ENCODE measurements at regions not wholly inside any gene's neighbourhood (a gene's known extent, or its start where the extent isn't known, plus 50 kb on each side); places are given as distances from the start of the nearest gene placed in this dataset.

DNA sequence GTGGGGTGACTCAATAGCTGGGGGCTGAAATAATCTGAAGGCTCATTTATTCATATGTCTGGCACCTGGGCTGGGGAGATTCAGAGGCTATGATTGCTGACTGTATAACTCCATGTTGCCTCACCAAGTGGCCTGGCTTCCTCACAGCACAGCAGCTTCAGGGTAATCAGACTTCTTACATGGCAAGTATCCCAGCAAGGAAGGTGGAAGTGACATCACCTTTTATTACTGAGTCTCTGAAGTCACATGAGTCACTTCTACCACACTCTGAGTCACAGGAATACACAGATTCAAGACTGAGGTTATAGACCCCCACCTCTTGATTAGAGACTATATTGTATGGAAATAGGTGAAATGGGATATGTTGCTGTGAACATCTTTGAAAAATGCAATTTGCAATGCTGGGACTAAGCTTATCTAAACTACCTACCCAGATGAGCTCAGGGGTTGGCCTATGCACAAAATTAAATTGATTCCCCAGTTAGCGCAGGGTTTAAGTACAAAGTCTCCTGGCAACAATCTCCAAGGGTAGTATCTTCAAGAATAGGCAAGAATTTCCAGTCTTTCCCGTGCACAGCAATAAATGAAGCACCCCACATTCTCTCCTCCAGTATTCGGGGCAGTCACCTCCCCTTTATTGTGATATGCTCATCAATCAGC lies 553.1 kb downstream of the LRRC70 start:
- Histone ChIP-seq H3K4me3 (no peak overlapping the region), H3K4me1 (no peaks in the 10 kb centered on the region), H3K27ac (no peak overlapping the region), H3F3A (ENCODE audit: low read depth) (no peaks in the 10 kb centered on the region), H3K9ac (no peak overlapping the region), H3K79me2 (ENCODE audit: low read depth) (no peaks in the 10 kb centered on the region), H3K36me3 (no peaks in the 10 kb centered on the region), H3K27me3 (no peaks in the 10 kb centered on the region), H2AFZ (replicated peaks) (no peak overlapping the region), H4K20me1 (ENCODE audit: low read depth) (no peaks in the 10 kb centered on the region), H3K4me2 (no peak overlapping the region), H3K9me3 (ENCODE audit: low read depth) (no peaks in the 10 kb centered on the region)
- Mint-ChIP-seq H3K27ac (no peak overlapping the region), H3K4me1 (peaks cover 4% of the 10 kb centered on the region), H3K9me3 (no peaks in the 10 kb centered on the region), H3K27me3 (ENCODE audit: insufficient read depth, low read depth) (no peaks in the 10 kb centered on the region), H3K4me3 (no peak overlapping the region), H3K36me3 (no peaks in the 10 kb centered on the region)
- DNase-seq (ENCODE audit: low spot score): no peak
- TF ChIP-seq EZH2 (IDR thresholded peaks at IDR 0.05) (no peak), EZH2phosphoT487 (IDR thresholded peaks at IDR 0.05) (no peak)
- TF ChIP-seq, protein P1, sequence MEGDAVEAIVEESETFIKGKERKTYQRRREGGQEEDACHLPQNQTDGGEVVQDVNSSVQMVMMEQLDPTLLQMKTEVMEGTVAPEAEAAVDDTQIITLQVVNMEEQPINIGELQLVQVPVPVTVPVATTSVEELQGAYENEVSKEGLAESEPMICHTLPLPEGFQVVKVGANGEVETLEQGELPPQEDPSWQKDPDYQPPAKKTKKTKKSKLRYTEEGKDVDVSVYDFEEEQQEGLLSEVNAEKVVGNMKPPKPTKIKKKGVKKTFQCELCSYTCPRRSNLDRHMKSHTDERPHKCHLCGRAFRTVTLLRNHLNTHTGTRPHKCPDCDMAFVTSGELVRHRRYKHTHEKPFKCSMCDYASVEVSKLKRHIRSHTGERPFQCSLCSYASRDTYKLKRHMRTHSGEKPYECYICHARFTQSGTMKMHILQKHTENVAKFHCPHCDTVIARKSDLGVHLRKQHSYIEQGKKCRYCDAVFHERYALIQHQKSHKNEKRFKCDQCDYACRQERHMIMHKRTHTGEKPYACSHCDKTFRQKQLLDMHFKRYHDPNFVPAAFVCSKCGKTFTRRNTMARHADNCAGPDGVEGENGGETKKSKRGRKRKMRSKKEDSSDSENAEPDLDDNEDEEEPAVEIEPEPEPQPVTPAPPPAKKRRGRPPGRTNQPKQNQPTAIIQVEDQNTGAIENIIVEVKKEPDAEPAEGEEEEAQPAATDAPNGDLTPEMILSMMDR (IDR thresholded peaks at IDR 0.05): no peak

- no peaks in the 10 kb centered on the region for H3K9me3 ChIP-seq (ENCODE audit: low read depth)
- H3K27ac Mint-ChIP-seq: no peak overlapping the region
- no peaks in the 10 kb centered on the region for H4K20me1 ChIP-seq (ENCODE audit: low read depth)
- no peak for DNase-seq (ENCODE audit: low spot score)
- H3K36me3 ChIP-seq: no peaks in the 10 kb centered on the region
- TF ChIP-seq, protein P1 (IDR thresholded peaks at IDR 0.05): no peak
- TF ChIP-seq EZH2phosphoT487 (IDR thresholded peaks at IDR 0.05): no peak
- no peaks in the 10 kb centered on the region for H3K79me2 ChIP-seq (ENCODE audit: low read depth)
- H3K4me2 ChIP-seq: no peak overlapping the region
- no peak overlapping the region for H2AFZ ChIP-seq (replicated peaks)
- no peaks in the 10 kb centered on the region for H3K36me3 Mint-ChIP-seq
- H3K4me3 ChIP-seq: no peak overlapping the region
- H3K27me3 ChIP-seq: no peaks in the 10 kb centered on the region
- no peaks in the 10 kb centered on the region for H3F3A ChIP-seq (ENCODE audit: low read depth)
- no peak overlapping the region for H3K9ac ChIP-seq
- no peaks in the 10 kb centered on the region for H3K9me3 Mint-ChIP-seq
- H3K4me3 Mint-ChIP-seq: no peak overlapping the region
- H3K27me3 Mint-ChIP-seq (ENCODE audit: insufficient read depth, low read depth): no peaks in the 10 kb centered on the region
- peaks cover 4% of the 10 kb centered on the region for H3K4me1 Mint-ChIP-seq
- H3K27ac ChIP-seq: no peak overlapping the region
- H3K4me1 ChIP-seq: no peaks in the 10 kb centered on the region
These were observed 550.1 kb downstream of the LRRC70 start for GRCh38 chr5:63128761-63129160.

DNA sequence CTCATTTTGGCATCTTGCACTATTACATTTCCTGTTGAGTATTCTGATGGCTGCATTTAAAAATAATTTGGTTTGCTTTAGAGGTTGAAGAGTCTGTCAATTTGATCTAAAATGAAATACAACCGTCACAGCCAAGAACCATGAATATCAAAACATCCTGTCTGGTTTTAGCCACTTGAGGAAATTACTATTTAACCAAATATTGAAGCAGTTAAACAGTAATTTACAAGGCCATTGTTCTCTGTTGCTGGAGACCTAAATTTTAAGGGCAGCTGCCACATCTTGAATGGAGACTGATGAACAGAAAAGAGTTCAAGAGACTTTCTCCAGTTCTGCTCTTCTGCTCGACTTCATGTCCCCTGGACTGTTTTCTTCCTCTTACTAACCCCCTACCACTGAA lies 549.4 kb downstream of the LRRC70 start:
- no peaks in the 10 kb centered on the region for H3K9me3 Mint-ChIP-seq
- DNase-seq (ENCODE audit: low spot score): no peak
- Histone ChIP-seq H2AFZ (replicated peaks) (no peak overlapping the region), H3K79me2 (ENCODE audit: low read depth) (no peaks in the 10 kb centered on the region), H3K36me3 (no peaks in the 10 kb centered on the region), H3F3A (ENCODE audit: low read depth) (no peaks in the 10 kb centered on the region), H3K4me3 (no peak overlapping the region), H3K9me3 (ENCODE audit: low read depth) (no peaks in the 10 kb centered on the region), H3K4me1 (no peaks in the 10 kb centered on the region), H3K27ac (no peak overlapping the region), H4K20me1 (ENCODE audit: low read depth) (no peaks in the 10 kb centered on the region), H3K4me2 (no peak overlapping the region), H3K9ac (no peak overlapping the region), H3K27me3 (no peaks in the 10 kb centered on the region)
- H3K4me1 Mint-ChIP-seq: peaks cover 4% of the 10 kb centered on the region
- no peaks in the 10 kb centered on the region for H3K36me3 Mint-ChIP-seq
- H3K27ac Mint-ChIP-seq: no peak overlapping the region
- TF ChIP-seq, protein P1 (IDR thresholded peaks at IDR 0.05): no peak
- no peak for TF ChIP-seq EZH2 (IDR thresholded peaks at IDR 0.05)
- no peak for TF ChIP-seq EZH2phosphoT487 (IDR thresholded peaks at IDR 0.05)
- H3K4me3 Mint-ChIP-seq: no peak overlapping the region
- H3K27me3 Mint-ChIP-seq (ENCODE audit: insufficient read depth, low read depth): no peaks in the 10 kb centered on the region
